ENCODE measurements at regions not wholly inside any gene's neighbourhood (a gene's known extent, or its start where the extent isn't known, plus 50 kb on each side); places are given as distances from the start of the nearest gene placed in this dataset.
"Not testable (repeated sequence)": the region's sequence is repeated elsewhere in the genome, so short reads cannot be mapped to it uniquely, and the experiment has no call there.

GRCh38 chr2:18976168-18976961, 382.1 kb downstream of the OSR1 start:
- no peak for DNase-seq

GRCh38 chr2:18975506-18976167, 382.8 kb downstream of the OSR1 start:
- no peak for DNase-seq

GRCh38 chr2:18971628-18972027, 382.3 kb upstream of the NT5C1B start:
- no peak for DNase-seq

GRCh38 chr2:18971069-18971378, 381.7 kb upstream of the NT5C1B start:
- DNase-seq = no peak

GRCh38 chr2:18966131-18966530, 376.8 kb upstream of the NT5C1B start:
- DNase-seq = no peak

- not testable (repeated sequence) for DNase-seq
Observed at GRCh38 chr2:18963739-18964256, 374.4 kb upstream of the NT5C1B start.

- no peak for DNase-seq
Observed at GRCh38 chr2:18961991-18962421, 372.6 kb upstream of the NT5C1B start.

- DNase-seq = no peak
Observed at GRCh38 chr2:18959952-18960717, 370.8 kb upstream of the NT5C1B start.

GRCh38 chr2:18959200-18959599, 369.8 kb upstream of the NT5C1B start:
- DNase-seq = no peak

- no peak for DNase-seq
Observed at GRCh38 chr2:18957909-18958308, 368.5 kb upstream of the NT5C1B start.

GRCh38 chr2:18950361-18950851, 361.0 kb upstream of the NT5C1B start:
- DNase-seq = no peak

- DNase-seq = no peak
Observed at GRCh38 chr2:18949871-18950270, 360.5 kb upstream of the NT5C1B start.

GRCh38 chr2:18940184-18940583, 350.8 kb upstream of the NT5C1B start:
- DNase-seq = no peak

GRCh38 chr2:18939740-18940139, 350.4 kb upstream of the NT5C1B start:
- not testable (repeated sequence) for DNase-seq

GRCh38 chr2:18934886-18935285, 345.5 kb upstream of the NT5C1B start:
- no peak for DNase-seq

- no peak for DNase-seq
Observed at GRCh38 chr2:18932853-18933252, 343.5 kb upstream of the NT5C1B start.

GRCh38 chr2:18930971-18931370, 341.6 kb upstream of the NT5C1B start:
- no peak for DNase-seq

GRCh38 chr2:18927525-18928232, 338.3 kb upstream of the NT5C1B start:
- no peak for DNase-seq

- DNase-seq = no peak
Observed at GRCh38 chr2:18926631-18927524, 337.5 kb upstream of the NT5C1B start.

GRCh38 chr2:18925296-18925695, 335.9 kb upstream of the NT5C1B start:
- DNase-seq = no peak

- no peak for DNase-seq
Observed at GRCh38 chr2:18924886-18925285, 335.5 kb upstream of the NT5C1B start.

- no peak for DNase-seq
Observed at GRCh38 chr2:18924386-18924785, 335.0 kb upstream of the NT5C1B start.

Measured in NCI-H1417 treated with DMSO at 0.1 percent for 48 hours (cell line).